ENCODE measurements at regions not wholly inside any gene's neighbourhood (a gene's known extent, or its start where the extent isn't known, plus 50 kb on each side); places are given as distances from the start of the nearest gene placed in this dataset.

DNA sequence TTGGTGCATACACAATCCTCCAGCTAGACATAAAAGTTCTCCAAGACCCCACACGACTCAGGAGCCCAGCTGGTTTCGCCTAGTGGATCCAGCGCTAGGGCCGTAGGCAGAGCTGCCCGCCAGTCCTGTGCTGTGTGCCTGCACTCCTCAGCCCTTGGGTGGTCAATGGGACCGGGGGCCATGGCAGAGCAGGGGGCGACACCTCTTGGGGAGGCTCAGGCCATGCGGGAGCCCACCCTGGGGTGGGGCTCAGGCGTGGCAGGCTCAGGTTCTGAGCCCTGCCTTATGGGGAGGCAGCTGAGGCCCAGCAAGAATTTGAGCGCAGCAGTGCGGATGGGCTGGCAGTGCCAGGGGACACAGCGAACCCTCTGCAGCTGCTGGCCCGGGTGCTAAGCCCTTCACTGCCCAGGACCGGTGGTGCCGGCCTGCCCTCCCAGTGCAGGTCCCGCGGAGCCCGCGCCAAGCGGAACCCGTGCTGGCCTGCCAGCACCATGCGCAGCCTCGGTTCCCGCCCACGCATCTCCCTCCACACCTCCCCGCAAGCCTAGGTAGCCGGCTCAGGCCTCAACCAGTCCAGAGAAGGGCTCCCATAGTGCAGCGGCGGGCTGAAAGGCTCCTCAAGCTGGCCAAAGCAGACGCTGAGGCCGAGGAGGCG lies 1566.6 kb upstream of the SLC39A10 start:
- no peak for DNase-seq (ENCODE audit: low spot score in 2 of 2)
- Histone ChIP-seq H3K27ac (no peak overlapping the region), H3K9me3 (no peaks in the 10 kb centered on the region), H3K27me3 (no peaks in the 10 kb centered on the region), H3K36me3 (no peaks in the 10 kb centered on the region), H3K4me3 (no peak overlapping the region), H3K4me1 (no peaks in the 10 kb centered on the region)
- TF ChIP-seq POLR2AphosphoS5 (IDR thresholded peaks at IDR 0.05) (no peak), EP300 (IDR thresholded peaks at IDR 0.05) (no peak), POLR2A (IDR thresholded peaks at IDR 0.05) (no peak)
- TF ChIP-seq, protein P1, sequence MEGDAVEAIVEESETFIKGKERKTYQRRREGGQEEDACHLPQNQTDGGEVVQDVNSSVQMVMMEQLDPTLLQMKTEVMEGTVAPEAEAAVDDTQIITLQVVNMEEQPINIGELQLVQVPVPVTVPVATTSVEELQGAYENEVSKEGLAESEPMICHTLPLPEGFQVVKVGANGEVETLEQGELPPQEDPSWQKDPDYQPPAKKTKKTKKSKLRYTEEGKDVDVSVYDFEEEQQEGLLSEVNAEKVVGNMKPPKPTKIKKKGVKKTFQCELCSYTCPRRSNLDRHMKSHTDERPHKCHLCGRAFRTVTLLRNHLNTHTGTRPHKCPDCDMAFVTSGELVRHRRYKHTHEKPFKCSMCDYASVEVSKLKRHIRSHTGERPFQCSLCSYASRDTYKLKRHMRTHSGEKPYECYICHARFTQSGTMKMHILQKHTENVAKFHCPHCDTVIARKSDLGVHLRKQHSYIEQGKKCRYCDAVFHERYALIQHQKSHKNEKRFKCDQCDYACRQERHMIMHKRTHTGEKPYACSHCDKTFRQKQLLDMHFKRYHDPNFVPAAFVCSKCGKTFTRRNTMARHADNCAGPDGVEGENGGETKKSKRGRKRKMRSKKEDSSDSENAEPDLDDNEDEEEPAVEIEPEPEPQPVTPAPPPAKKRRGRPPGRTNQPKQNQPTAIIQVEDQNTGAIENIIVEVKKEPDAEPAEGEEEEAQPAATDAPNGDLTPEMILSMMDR (IDR thresholded peaks at IDR 0.05) = no peak
- 89% methylated on average over 18 of the region's 32 CpGs for WGBS

DNA sequence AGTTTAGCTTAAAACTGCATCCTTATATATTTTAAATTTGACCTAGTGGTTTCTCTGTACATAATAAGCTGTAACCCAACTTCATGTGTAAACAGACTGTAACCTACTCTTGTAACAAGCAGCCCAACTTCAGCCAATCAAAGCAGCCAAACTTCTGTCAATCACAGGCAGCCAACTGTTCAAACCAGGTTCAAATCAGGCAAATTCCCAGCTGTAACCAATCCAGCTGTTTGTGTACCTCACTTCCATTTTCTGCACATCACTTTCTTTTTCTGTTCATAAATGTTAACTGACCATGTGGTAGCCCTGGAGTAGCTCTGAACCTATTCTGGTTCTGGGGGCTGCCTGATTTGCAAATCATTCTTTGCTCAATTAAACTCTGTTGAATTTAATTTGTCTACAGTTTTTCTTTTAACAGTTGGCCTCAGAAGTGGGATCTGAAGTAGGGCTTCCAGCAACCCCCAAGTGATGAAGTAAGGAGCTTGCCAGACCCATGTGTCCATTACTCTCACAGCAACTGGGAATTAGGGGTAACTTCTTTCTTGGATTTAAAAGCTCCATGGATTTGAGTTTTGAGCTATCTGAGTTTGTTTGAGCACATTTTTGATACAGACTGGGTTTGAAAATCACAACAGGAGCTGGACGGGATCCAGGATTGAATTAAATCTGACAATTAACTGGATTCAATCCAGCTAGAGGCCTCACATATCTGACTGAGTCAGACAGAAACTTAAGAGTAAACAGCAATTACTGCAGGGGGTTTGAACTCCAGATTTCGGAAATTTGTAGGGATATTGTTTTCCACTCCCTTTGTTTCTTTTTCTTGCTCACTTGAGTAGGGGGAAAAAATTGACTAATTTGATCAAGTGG lies 1569.7 kb upstream of the SLC39A10 start:
- TF ChIP-seq EP300 (IDR thresholded peaks at IDR 0.05) (no peak), POLR2AphosphoS5 (IDR thresholded peaks at IDR 0.05) (no peak), POLR2A (IDR thresholded peaks at IDR 0.05) (no peak)
- TF ChIP-seq, protein P1 (IDR thresholded peaks at IDR 0.05) = no peak
- DNase-seq (ENCODE audit: low spot score in 2 of 2) = no peak
- WGBS = 32% methylated on average over 2 of the region's 2 CpGs

DNA sequence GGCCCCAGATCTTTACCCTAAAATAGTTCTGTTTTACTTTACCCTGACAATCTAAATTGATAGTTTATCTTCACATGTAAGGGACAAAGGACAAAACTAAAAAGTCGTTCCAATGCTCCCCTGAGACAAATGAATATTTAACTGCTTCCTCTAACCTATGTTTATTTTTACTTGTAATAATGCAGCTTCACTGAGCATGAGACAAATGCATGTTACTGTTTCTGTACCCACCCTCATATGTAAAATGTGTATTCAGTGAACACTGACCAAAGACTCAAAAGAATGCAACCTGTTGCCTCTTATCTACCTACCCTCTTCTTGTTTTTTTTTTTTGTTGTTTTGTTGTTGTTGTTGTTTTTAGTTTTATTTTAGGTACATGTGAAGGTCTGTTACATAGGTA lies 1570.9 kb upstream of the SLC39A10 start:
- DNase-seq (ENCODE audit: low spot score in 2 of 2) = no peak
- Histone ChIP-seq H3K9me3 (no peaks in the 10 kb centered on the region), H3K36me3 (no peaks in the 10 kb centered on the region), H3K27ac (no peak overlapping the region), H3K4me3 (no peak overlapping the region), H3K4me1 (no peaks in the 10 kb centered on the region), H3K27me3 (no peaks in the 10 kb centered on the region)
- WGBS = 38% methylated on average over 1 of the region's 1 CpG
- TF ChIP-seq POLR2A (IDR thresholded peaks at IDR 0.05) (no peak), POLR2AphosphoS5 (IDR thresholded peaks at IDR 0.05) (no peak), EP300 (IDR thresholded peaks at IDR 0.05) (no peak)
- TF ChIP-seq, protein P1 (IDR thresholded peaks at IDR 0.05) = no peak

More for the DNA sequence above, 1569.7 kb upstream of the SLC39A10 start:
- no peaks in the 10 kb centered on the region for H3K36me3 ChIP-seq
- no peaks in the 10 kb centered on the region for H3K27me3 ChIP-seq
- H3K27ac ChIP-seq = no peak overlapping the region
- H3K4me3 ChIP-seq = no peak overlapping the region
- H3K4me1 ChIP-seq = no peaks in the 10 kb centered on the region
- no peaks in the 10 kb centered on the region for H3K9me3 ChIP-seq

DNA sequence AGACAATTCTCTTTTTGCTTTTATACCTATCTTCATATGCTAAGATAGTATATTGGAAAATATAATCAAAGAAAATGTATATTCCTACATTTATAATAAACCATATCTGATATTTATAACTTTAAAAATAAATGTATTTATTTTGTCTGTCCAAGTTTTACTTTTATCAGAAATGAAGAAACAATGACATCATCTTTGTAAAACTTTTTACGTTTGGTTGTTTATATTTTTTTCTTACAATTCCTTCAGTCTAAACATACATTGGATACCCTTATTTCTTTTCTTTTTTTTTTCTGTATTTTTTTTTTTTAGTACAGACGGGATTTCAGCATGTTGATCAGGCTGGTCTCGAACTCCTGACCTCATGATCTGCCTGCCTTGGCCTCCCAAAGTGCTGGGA lies 1577.0 kb upstream of the SLC39A10 start:
- Histone ChIP-seq H3K4me3 (no peak overlapping the region), H3K36me3 (no peaks in the 10 kb centered on the region), H3K9me3 (no peaks in the 10 kb centered on the region), H3K27ac (no peak overlapping the region), H3K4me1 (no peaks in the 10 kb centered on the region), H3K27me3 (no peaks in the 10 kb centered on the region)
- TF ChIP-seq, protein P1 (IDR thresholded peaks at IDR 0.05) = no peak
- TF ChIP-seq POLR2A (IDR thresholded peaks at IDR 0.05) (no peak), POLR2AphosphoS5 (IDR thresholded peaks at IDR 0.05) (no peak), EP300 (IDR thresholded peaks at IDR 0.05) (no peak)
- WGBS = 68% methylated on average over 3 of the region's 3 CpGs
- no peak for DNase-seq (ENCODE audit: low spot score in 2 of 2)

DNA sequence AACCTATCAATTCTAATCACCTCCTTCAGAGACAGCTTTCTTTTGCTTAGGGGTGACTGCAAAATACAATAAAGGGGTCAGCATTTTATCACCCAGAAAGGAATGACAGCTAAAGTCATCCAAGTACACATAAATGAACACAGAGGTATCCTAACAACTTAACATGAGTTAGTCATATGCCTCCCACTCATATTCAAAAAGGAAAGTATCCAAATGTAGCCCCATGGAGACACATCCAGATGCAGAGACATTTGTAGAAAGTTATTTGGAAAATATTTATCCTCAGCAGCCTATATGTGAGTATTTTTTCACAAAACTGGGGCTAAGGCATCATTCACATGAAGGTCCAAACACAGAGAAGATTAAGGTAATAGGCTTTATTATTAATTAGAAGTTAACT lies 1579.7 kb upstream of the SLC39A10 start:
- TF ChIP-seq, protein P1 (IDR thresholded peaks at IDR 0.05) = no peak
- no peak for TF ChIP-seq POLR2A (IDR thresholded peaks at IDR 0.05)

More for the DNA sequence above, 1579.7 kb upstream of the SLC39A10 start:
- Histone ChIP-seq H3K4me3 (no peak overlapping the region), H3K27me3 (no peaks in the 10 kb centered on the region), H3K36me3 (no peaks in the 10 kb centered on the region), H3K4me1 (no peaks in the 10 kb centered on the region), H3K9me3 (no peaks in the 10 kb centered on the region), H3K27ac (no peak overlapping the region)
- DNase-seq (ENCODE audit: low spot score in 2 of 2) = no peak

Data from suprapubic skin (tissue), 4 donors.